KMS-11 (cell line): ENCODE measurements at regions not wholly inside any gene's neighbourhood (a gene's known extent, or its start where the extent isn't known, plus 50 kb on each side); places are given as distances from the start of the nearest gene placed in this dataset.

Source experiments
- H2AFZ ChIP-seq: fragments of 200-600 bp; sonication (generic); 2 replicates; pipeline ENCODE4 v1.6.1; 2016; ENCODE audit warnings: antibody characterized with exemption, mixed run types, low read depth
- H3K27ac ChIP-seq: fragments of 200-600 bp; sonication (generic); 2 replicates; pipeline ENCODE4 v1.6.1; 2016; ENCODE audit warnings: mild to moderate bottlenecking, mixed run types
- H3K27me3 ChIP-seq: fragments of 200-600 bp; sonication (generic); 2 replicates; pipeline ENCODE4 v1.6.1; 2017; ENCODE audit warnings: mild to moderate bottlenecking, low read depth, mixed run types, moderate library complexity; ENCODE audit not compliant: insufficient read depth
- H3K36me3 ChIP-seq: fragments of 200-600 bp; sonication (generic); 2 replicates; pipeline ENCODE4 v1.6.1; 2017; ENCODE audit warnings: mild to moderate bottlenecking, mixed run types; ENCODE audit not compliant: insufficient read depth
- H3K4me1 ChIP-seq: fragments of 200-600 bp; sonication (generic); 2 replicates; pipeline ENCODE4 v1.6.1; 2016; ENCODE audit warnings: mild to moderate bottlenecking, low read depth, mixed run types; ENCODE audit not compliant: poor library complexity, severe bottlenecking
- H3K4me2 ChIP-seq: fragments of 200-600 bp; sonication (generic); 2 replicates; pipeline ENCODE4 v1.7.0; 2016; ENCODE audit warnings: mild to moderate bottlenecking, mixed run types
- H3K4me3 ChIP-seq: fragments of 200-600 bp; sonication (generic); IDR thresholded peaks from 2 replicates; pipeline ENCODE4 v1.6.1; 2017; ENCODE audit warnings: low read depth, low read length, mixed read lengths; ENCODE audit not compliant: insufficient read depth
- H3K79me2 ChIP-seq: fragments of 200-600 bp; sonication (generic); 2 replicates; pipeline ENCODE4 v1.6.1; 2016; ENCODE audit warnings: low read depth, mixed run types; ENCODE audit not compliant: insufficient read depth
- H3K9ac ChIP-seq: fragments of 200-600 bp; sonication (generic); 2 replicates; pipeline ENCODE4 v1.6.1; 2016; ENCODE audit warnings: mild to moderate bottlenecking, mixed run types
- H4K20me1 ChIP-seq: fragments of 200-600 bp; sonication (generic); 2 replicates; pipeline ENCODE4 v1.6.1; 2016; ENCODE audit warnings: mild to moderate bottlenecking, mixed run types; ENCODE audit not compliant: insufficient read depth
- TF ChIP-seq, protein P1 (sequence below): fragments of 200-600 bp; sonication (generic); conservative IDR thresholded peaks from 2 replicates; pipeline ENCODE4 v1.6.1; 2017; ENCODE audit warnings: low read depth, mild to moderate bottlenecking, antibody characterized with exemption, low read length, moderate library complexity, mixed read lengths

DNA sequence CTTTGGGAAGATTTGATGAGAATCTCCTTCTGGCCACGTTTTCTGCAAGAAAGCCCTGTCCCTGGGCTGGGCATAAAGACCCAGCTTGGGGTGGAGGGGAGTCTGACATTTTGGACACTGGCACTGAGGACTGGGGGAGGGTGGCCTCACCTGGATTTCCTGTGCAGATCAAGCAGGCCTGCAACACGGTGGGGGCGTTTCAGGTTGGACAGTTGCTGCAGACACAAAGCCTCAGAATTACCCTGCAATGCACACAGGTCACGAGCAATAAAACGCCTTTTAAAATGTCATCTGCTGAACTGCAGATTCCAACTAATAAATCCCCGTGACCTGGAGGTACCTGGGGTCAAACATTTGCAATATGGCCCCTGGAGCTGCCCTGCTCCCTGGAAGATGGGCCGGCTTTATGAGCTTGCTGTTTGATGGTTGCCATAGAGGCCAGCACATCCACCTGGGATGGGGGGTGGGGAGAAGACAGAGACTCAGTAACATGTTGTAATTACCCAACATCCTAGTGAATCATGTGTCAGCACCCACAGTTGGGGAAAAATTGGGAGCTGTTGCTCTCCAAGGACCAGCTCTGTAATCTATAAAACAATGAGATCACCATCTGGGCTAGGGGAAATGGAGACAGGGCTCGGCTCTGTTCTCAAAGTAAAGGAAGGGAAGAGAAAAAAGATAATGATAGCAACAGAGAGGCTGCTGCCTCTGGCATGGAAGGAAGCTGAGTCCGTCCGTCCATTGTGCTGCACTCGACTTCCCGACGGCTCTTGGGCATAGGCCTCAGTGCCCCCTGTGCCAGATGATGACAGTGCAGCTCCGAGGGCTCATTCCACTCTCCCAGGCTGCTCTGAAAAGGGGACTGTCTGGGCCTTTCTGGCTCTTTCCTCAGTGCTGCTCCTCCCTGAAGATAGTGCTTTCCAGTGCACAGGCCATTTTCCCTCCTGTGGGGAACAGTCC lies 340.3 kb downstream of the CYRIA start:
- no peaks in the 10 kb centered on the region for H3K4me1 ChIP-seq
- no peak overlapping the region for H3K27ac ChIP-seq
- no peaks in the 10 kb centered on the region for H3K36me3 ChIP-seq
- H3K9ac ChIP-seq, result no peak overlapping the region
- H3K4me3 ChIP-seq, result no peak overlapping the region
- H4K20me1 ChIP-seq, result no peaks in the 10 kb centered on the region
- no peaks in the 10 kb centered on the region for H3K27me3 ChIP-seq
- no peak overlapping the region for H2AFZ ChIP-seq
- TF ChIP-seq, protein P1, sequence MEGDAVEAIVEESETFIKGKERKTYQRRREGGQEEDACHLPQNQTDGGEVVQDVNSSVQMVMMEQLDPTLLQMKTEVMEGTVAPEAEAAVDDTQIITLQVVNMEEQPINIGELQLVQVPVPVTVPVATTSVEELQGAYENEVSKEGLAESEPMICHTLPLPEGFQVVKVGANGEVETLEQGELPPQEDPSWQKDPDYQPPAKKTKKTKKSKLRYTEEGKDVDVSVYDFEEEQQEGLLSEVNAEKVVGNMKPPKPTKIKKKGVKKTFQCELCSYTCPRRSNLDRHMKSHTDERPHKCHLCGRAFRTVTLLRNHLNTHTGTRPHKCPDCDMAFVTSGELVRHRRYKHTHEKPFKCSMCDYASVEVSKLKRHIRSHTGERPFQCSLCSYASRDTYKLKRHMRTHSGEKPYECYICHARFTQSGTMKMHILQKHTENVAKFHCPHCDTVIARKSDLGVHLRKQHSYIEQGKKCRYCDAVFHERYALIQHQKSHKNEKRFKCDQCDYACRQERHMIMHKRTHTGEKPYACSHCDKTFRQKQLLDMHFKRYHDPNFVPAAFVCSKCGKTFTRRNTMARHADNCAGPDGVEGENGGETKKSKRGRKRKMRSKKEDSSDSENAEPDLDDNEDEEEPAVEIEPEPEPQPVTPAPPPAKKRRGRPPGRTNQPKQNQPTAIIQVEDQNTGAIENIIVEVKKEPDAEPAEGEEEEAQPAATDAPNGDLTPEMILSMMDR, result no peak
- no peak overlapping the region for H3K4me2 ChIP-seq
- no peaks in the 10 kb centered on the region for H3K79me2 ChIP-seq

DNA sequence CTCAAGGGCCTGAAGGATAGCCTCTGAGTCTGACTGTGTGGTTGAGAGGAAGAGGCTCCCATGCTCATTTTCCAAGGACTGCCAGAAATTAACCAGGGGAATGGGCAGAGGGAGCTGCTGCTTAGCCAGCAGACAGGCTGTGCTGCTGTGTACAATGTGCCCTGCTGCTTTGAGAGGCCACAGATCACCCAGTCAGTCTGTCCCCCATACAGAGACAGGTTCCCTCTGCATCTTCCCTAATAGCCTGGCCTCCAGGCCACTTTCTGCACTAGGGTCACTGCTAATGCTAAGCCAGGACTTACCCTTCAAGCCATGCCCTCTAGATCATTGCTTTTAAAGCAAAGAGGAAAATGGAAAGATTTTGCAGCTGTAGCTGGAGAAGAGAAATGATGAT lies 341.1 kb downstream of the CYRIA start:
- Histone ChIP-seq H3K27me3 (no peaks in the 10 kb centered on the region), H4K20me1 (no peaks in the 10 kb centered on the region), H3K4me1 (no peaks in the 10 kb centered on the region), H3K9ac (no peak overlapping the region), H2AFZ (no peak overlapping the region), H3K4me3 (no peak overlapping the region), H3K36me3 (no peaks in the 10 kb centered on the region), H3K79me2 (no peaks in the 10 kb centered on the region), H3K4me2 (no peak overlapping the region), H3K27ac (no peak overlapping the region)
- TF ChIP-seq, protein P1, result no peak

DNA sequence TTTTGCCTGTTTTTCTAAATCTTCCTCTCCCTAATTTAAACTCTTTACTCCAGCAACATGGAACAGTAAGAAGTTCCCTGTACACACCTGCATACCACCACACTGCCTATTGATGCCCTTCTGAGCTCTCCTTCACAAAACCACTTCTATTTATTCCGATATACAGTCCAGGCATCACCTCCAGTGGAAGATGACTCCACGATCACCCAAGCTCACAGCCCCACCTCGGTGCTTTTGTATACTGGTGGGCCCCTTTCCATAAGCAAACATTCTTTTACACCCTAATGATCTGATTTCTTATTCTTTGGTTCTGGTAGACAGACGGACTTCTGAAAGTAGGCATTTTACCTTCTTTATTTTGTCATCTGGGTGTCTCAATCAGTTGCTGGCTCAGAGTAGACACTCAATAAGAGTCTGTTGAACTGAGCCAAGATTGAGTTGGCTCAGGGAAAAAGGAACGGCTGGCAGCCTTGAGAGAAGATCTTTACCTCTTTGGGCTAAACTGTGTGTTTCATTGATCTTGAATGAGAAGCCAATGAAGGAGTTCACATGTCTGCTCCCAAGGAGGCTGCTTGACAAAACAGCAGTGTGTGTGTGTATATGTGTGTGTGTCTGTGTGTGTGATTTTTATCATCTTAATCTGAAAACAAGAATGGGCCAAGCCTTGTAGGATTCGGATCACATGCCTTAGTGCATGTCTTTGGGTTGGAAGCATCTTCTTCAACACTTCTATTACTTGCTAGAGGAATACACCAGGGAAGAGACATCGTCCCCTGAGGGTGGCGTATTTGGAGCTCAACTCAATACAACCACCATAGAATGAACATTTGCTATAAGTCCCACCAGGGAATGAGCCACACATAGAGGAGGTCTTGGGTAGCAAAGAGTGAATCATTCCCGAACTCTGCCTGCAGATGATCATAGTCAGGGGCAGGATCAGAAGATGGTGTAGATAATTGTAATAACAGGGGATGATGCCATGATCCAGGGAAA lies 341.8 kb downstream of the CYRIA start:
- TF ChIP-seq, protein P1, result no peak
- Histone ChIP-seq H3K27me3 (no peaks in the 10 kb centered on the region), H3K79me2 (no peaks in the 10 kb centered on the region), H3K4me3 (no peak overlapping the region), H2AFZ (no peak overlapping the region), H3K4me2 (no peak overlapping the region), H3K9ac (no peak overlapping the region), H4K20me1 (no peaks in the 10 kb centered on the region), H3K4me1 (no peaks in the 10 kb centered on the region), H3K27ac (no peak overlapping the region), H3K36me3 (no peaks in the 10 kb centered on the region)

DNA sequence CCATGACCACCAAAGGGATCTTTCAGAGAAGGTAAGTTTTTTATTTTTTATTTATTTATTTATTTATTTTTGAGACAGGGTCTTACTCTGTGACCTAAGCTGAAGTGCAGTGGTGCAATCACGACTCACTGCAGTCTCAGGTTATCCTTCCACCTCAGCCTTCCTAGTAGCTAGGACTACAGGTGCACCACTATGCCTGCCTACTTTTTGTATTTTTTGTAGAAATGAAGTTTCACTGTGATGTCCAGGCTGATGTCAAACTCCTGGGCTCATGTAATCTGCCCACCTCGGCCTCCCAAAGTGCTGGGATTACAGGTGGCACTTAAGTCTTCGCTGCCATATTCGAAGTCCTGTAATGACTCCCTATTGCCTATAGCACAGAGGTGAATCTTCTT lies 342.5 kb downstream of the CYRIA start:
- Histone ChIP-seq H3K4me3 (no peak overlapping the region), H3K79me2 (no peaks in the 10 kb centered on the region), H3K27ac (no peak overlapping the region), H4K20me1 (no peaks in the 10 kb centered on the region), H3K9ac (no peak overlapping the region), H3K4me2 (no peak overlapping the region), H3K27me3 (no peaks in the 10 kb centered on the region), H3K4me1 (no peaks in the 10 kb centered on the region), H3K36me3 (no peaks in the 10 kb centered on the region), H2AFZ (no peak overlapping the region)
- TF ChIP-seq, protein P1, result no peak
